Gastrocnemius medialis (tissue), 4 donors: ENCODE measurements at regions not wholly inside any gene's neighbourhood (a gene's known extent, or its start where the extent isn't known, plus 50 kb on each side); places are given as distances from the start of the nearest gene placed in this dataset.

ENCODE experiments used
- POLR2A ChIP-seq, 2 donors: fragments of 450-650 bp; IDR thresholded peaks; one replicate each; pipeline ENCODE4 v1.6.1; 2017; ENCODE audit warnings: antibody characterized with exemption in 2 of 2, mild to moderate bottlenecking in 2 of 2, moderate library complexity in 2 of 2
- TF ChIP-seq, protein P1 (sequence below), 5 experiments: fragments of 450-650 bp in 3 of 5; fragments of 200-600 bp in 2 of 5; sonication (generic) in 2 of 5; IDR thresholded peaks in 4 of 5; conservative IDR thresholded peaks in 1 of 5; 1 replicate in 4 of 5; 2 replicates in 1 of 5; pipeline ENCODE4 v1.5.1; 2016 to 2019; ENCODE audit warnings: antibody characterized with exemption in 5 of 5, mild to moderate bottlenecking in 3 of 5, moderate library complexity in 3 of 5

DNA sequence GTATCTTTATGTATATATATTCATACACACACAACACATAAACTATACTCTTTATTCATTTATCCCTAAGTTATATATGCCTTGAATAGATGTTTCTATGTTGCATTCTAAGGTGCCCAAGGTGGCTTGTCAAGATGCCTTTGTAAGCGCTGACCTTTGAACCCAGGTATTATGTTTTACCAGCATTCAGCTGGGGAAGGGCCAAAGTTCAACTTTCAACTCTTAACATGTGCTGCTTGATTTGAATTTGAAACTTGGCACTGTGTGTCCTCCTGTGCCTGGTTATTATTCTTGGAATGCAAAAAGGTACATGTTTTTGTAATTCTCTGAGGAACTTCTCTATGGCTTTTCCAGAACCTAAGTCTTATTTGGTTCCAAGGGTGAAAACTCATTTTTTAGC lies 146.5 kb downstream of the EDN1 start:
- no peak for TF ChIP-seq POLR2A (IDR thresholded peaks at IDR 0.05)
- TF ChIP-seq, protein P1, sequence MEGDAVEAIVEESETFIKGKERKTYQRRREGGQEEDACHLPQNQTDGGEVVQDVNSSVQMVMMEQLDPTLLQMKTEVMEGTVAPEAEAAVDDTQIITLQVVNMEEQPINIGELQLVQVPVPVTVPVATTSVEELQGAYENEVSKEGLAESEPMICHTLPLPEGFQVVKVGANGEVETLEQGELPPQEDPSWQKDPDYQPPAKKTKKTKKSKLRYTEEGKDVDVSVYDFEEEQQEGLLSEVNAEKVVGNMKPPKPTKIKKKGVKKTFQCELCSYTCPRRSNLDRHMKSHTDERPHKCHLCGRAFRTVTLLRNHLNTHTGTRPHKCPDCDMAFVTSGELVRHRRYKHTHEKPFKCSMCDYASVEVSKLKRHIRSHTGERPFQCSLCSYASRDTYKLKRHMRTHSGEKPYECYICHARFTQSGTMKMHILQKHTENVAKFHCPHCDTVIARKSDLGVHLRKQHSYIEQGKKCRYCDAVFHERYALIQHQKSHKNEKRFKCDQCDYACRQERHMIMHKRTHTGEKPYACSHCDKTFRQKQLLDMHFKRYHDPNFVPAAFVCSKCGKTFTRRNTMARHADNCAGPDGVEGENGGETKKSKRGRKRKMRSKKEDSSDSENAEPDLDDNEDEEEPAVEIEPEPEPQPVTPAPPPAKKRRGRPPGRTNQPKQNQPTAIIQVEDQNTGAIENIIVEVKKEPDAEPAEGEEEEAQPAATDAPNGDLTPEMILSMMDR (IDR thresholded peaks at IDR 0.05 in 4 of 5, conservative IDR thresholded peaks at IDR 0.05 in 1 of 5): no peak
